ENCODE measurements at regions not wholly inside any gene's neighbourhood (a gene's known extent, or its start where the extent isn't known, plus 50 kb on each side); places are given as distances from the start of the nearest gene placed in this dataset.

- 88 to 98% methylated on average over 2 of the region's 2 CpGs for WGBS, 2 donors
- H3K4me1 ChIP-seq = peaks cover 0 to 35% (median 19%) of the 10 kb centered on the region in 4 donors
- no peaks in the 10 kb centered on the region for H3K36me3 ChIP-seq
- H3K4me3 ChIP-seq = no peak overlapping the region
- intact Hi-C loops (cut with DNase I) = no loop called here
- H3K27me3 ChIP-seq = no peaks in the 10 kb centered on the region
- no peak overlapping the region for H3K27ac ChIP-seq
- TF ChIP-seq CTCF (IDR thresholded peaks at IDR 0.05) (no peak), POLR2AphosphoS5 (IDR thresholded peaks at IDR 0.05) (no peak), POLR2A (IDR thresholded peaks at IDR 0.05) (no peak), EP300 (IDR thresholded peaks at IDR 0.05) (no peak)
- DNase-seq = no peak
- H3K9me3 ChIP-seq = no peaks in the 10 kb centered on the region
Observed at GRCh38 chr6:148602136-148602535, 144.7 kb upstream of the UST start.

- WGBS, 2 donors = 79 to 83% methylated on average over 10 of the region's 10 CpGs
Observed at GRCh38 chr6:148608199-148608951, 138.5 kb upstream of the UST start.

GRCh38 chr6:148611213-148611612 lies 135.6 kb upstream of the UST start:
- H3K36me3 ChIP-seq = no peaks in the 10 kb centered on the region
- H3K4me1 ChIP-seq = peaks cover 0 to 40% (median 29%) of the 10 kb centered on the region in 4 donors
- intact Hi-C loops (cut with DNase I) = loop anchor here (2.0 to 5.0 kb wide), 2 partner anchors 14 to 136 kb away; partner anchors contain the start of gene UST
- WGBS, 2 donors = 53 to 67% methylated on average over 8 of the region's 8 CpGs
- H3K27ac ChIP-seq = peak overlapping the region; percentile 50 to 63 (median 60)
- no peaks in the 10 kb centered on the region for H3K27me3 ChIP-seq
- DNase-seq = peak; percentile 92
- no peaks in the 10 kb centered on the region for H3K9me3 ChIP-seq
- TF ChIP-seq POLR2AphosphoS5 (IDR thresholded peaks at IDR 0.05) (peak; percentile 69 to 86 (median 83)), EP300 (IDR thresholded peaks at IDR 0.05) (peak in 3 of 4 donors; percentile 0 to 47 (median 38)), CTCF (IDR thresholded peaks at IDR 0.05) (no peak)
- no peak overlapping the region for H3K4me3 ChIP-seq

More at GRCh38 chr6:148608199-148608951, 138.5 kb upstream of the UST start:
- TF ChIP-seq POLR2A (IDR thresholded peaks at IDR 0.05) (no peak), POLR2AphosphoS5 (IDR thresholded peaks at IDR 0.05) (no peak), CTCF (IDR thresholded peaks at IDR 0.05) (no peak), EP300 (IDR thresholded peaks at IDR 0.05) (no peak)
- Histone ChIP-seq H3K36me3 (no peaks in the 10 kb centered on the region), H3K27ac (no peak overlapping the region), H3K4me1 (peaks cover 0 to 40% (median 29%) of the 10 kb centered on the region in 4 donors), H3K4me3 (no peak overlapping the region), H3K9me3 (no peaks in the 10 kb centered on the region), H3K27me3 (no peaks in the 10 kb centered on the region)
- DNase-seq = no peak
- intact Hi-C loops (cut with DNase I) = no loop called here

- Histone ChIP-seq H3K27me3 (no peaks in the 10 kb centered on the region), H3K4me1 (peaks cover 0 to 40% (median 29%) of the 10 kb centered on the region in 4 donors), H3K9me3 (no peaks in the 10 kb centered on the region), H3K36me3 (no peaks in the 10 kb centered on the region), H3K27ac (peak overlapping the region; percentile 50 to 63 (median 60)), H3K4me3 (no peak overlapping the region)
- TF ChIP-seq CTCF (IDR thresholded peaks at IDR 0.05) = no peak
- TF ChIP-seq POLR2A (IDR thresholded peaks at IDR 0.05) = no peak
- no peak for TF ChIP-seq POLR2AphosphoS5 (IDR thresholded peaks at IDR 0.05)
- TF ChIP-seq EP300 (IDR thresholded peaks at IDR 0.05) = no peak
- no peak for DNase-seq
- intact Hi-C loops (cut with DNase I) = loop anchor here (5.0 kb wide), 1 partner anchor 135 kb away; the partner anchor contains the start of gene UST
- WGBS, 2 donors = 80 to 95% methylated on average over 1 of the region's 1 CpG
Observed at GRCh38 chr6:148612043-148612442, 134.8 kb upstream of the UST start.
